ENCODE measurements at regions not wholly inside any gene's neighbourhood (a gene's known extent, or its start where the extent isn't known, plus 50 kb on each side); places are given as distances from the start of the nearest gene placed in this dataset.

GRCh38 chr4:110778521-110778920, 155.6 kb upstream of the PITX2 start:
- no peak for DNase-seq (ENCODE audit: low read depth)

- DNase-seq (ENCODE audit: low read depth), result no peak
Measured at GRCh38 chr4:110780538-110780937, 157.7 kb upstream of the PITX2 start.

GRCh38 chr4:110781944-110782343, 159.1 kb upstream of the PITX2 start:
- DNase-seq (ENCODE audit: low read depth), result no peak

- DNase-seq (ENCODE audit: low read depth), result no peak
Measured at GRCh38 chr4:110787109-110787508, 164.2 kb upstream of the PITX2 start.

- no peak for DNase-seq (ENCODE audit: low read depth)
Measured at GRCh38 chr4:110787707-110788106, 164.8 kb upstream of the PITX2 start.

GRCh38 chr4:110788302-110788701, 165.4 kb upstream of the PITX2 start:
- no peak for DNase-seq (ENCODE audit: low read depth)

- no peak for DNase-seq (ENCODE audit: low read depth)
Measured at GRCh38 chr4:110792036-110792435, 169.2 kb upstream of the PITX2 start.

GRCh38 chr4:110793381-110793801, 170.5 kb upstream of the PITX2 start:
- DNase-seq (ENCODE audit: low read depth), result no peak

- no peak for DNase-seq (ENCODE audit: low read depth)
Measured at GRCh38 chr4:110793890-110794554, 171.1 kb upstream of the PITX2 start.

GRCh38 chr4:110795971-110796370, 173.1 kb upstream of the PITX2 start:
- DNase-seq (ENCODE audit: low read depth), result no peak

GRCh38 chr4:110797486-110797885, 174.6 kb upstream of the PITX2 start:
- no peak for DNase-seq (ENCODE audit: low read depth)

- no peak for DNase-seq (ENCODE audit: low read depth)
Measured at GRCh38 chr4:110798687-110799086, 175.8 kb upstream of the PITX2 start.

- DNase-seq (ENCODE audit: low read depth), result no peak
Measured at GRCh38 chr4:110799211-110799610, 176.3 kb upstream of the PITX2 start.

GRCh38 chr4:110801591-110801990, 178.7 kb upstream of the PITX2 start:
- no peak for DNase-seq (ENCODE audit: low read depth)

- DNase-seq (ENCODE audit: low read depth), result no peak
Measured at GRCh38 chr4:110808351-110808878, 185.5 kb upstream of the PITX2 start.

GRCh38 chr4:110815950-110816349, 193.1 kb upstream of the PITX2 start:
- no peak for DNase-seq (ENCODE audit: low read depth)

- DNase-seq (ENCODE audit: low read depth), result no peak
Measured at GRCh38 chr4:110816367-110816766, 193.5 kb upstream of the PITX2 start.

GRCh38 chr4:110821186-110821585, 198.3 kb upstream of the PITX2 start:
- DNase-seq (ENCODE audit: low read depth), result no peak

GRCh38 chr4:110823251-110823650, 200.4 kb upstream of the PITX2 start:
- no peak for DNase-seq (ENCODE audit: low read depth)

GRCh38 chr4:110824344-110824743, 201.5 kb upstream of the PITX2 start:
- no peak for DNase-seq (ENCODE audit: low read depth)

GRCh38 chr4:110826656-110827055, 203.8 kb upstream of the PITX2 start:
- no peak for DNase-seq (ENCODE audit: low read depth)

GRCh38 chr4:110830461-110830860, 207.6 kb upstream of the PITX2 start:
- DNase-seq (ENCODE audit: low read depth), result no peak

- DNase-seq (ENCODE audit: low read depth), result no peak
Measured at GRCh38 chr4:110837896-110838450, 215.1 kb upstream of the PITX2 start.

- DNase-seq (ENCODE audit: low read depth), result no peak
Measured at GRCh38 chr4:110840221-110840654, 217.4 kb upstream of the PITX2 start.

Data from activated T-cell treated with anti-CD3 and anti-CD28 coated beads for 1 hour (primary cell).